OCI-LY1 (cell line): ENCODE measurements at regions not wholly inside any gene's neighbourhood (a gene's known extent, or its start where the extent isn't known, plus 50 kb on each side); places are given as distances from the start of the nearest gene placed in this dataset.

Source experiments
- EZH2 ChIP-seq: fragments of 200-600 bp; sonication (generic), shearing (Covaris generic); IDR thresholded peaks from 2 replicates; pipeline ENCODE4 v1.8.0; 2017; ENCODE audit warnings: borderline replicate concordance, mixed run types, mild to moderate bottlenecking, antibody characterized with exemption, low read length, moderate library complexity, mixed read lengths
- TF ChIP-seq, protein P1 (sequence below): fragments of 200-600 bp; sonication (generic), shearing (Covaris generic); IDR thresholded peaks from 2 replicates; pipeline ENCODE4 v1.5.1; 2017; ENCODE audit warnings: mild to moderate bottlenecking, antibody characterized with exemption, low read length, moderate library complexity, mixed read lengths

GRCh38 chr3:176916777-176917176 lies 280.5 kb downstream of the TBL1XR1 start:
- TF ChIP-seq, protein P1, sequence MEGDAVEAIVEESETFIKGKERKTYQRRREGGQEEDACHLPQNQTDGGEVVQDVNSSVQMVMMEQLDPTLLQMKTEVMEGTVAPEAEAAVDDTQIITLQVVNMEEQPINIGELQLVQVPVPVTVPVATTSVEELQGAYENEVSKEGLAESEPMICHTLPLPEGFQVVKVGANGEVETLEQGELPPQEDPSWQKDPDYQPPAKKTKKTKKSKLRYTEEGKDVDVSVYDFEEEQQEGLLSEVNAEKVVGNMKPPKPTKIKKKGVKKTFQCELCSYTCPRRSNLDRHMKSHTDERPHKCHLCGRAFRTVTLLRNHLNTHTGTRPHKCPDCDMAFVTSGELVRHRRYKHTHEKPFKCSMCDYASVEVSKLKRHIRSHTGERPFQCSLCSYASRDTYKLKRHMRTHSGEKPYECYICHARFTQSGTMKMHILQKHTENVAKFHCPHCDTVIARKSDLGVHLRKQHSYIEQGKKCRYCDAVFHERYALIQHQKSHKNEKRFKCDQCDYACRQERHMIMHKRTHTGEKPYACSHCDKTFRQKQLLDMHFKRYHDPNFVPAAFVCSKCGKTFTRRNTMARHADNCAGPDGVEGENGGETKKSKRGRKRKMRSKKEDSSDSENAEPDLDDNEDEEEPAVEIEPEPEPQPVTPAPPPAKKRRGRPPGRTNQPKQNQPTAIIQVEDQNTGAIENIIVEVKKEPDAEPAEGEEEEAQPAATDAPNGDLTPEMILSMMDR, result no peak
- TF ChIP-seq EZH2, result no peak
